Peyer's patch (tissue), 4 donors: ENCODE measurements at regions not wholly inside any gene's neighbourhood (a gene's known extent, or its start where the extent isn't known, plus 50 kb on each side); places are given as distances from the start of the nearest gene placed in this dataset.

Experiments used
- CTCF ChIP-seq, 6 experiments: fragments of 450-650 bp in 4 of 6; fragments of 200-600 bp in 2 of 6; sonication (generic) in 1 of 6; IDR thresholded peaks; one replicate each; pipeline ENCODE4 v1.5.1; 2017 to 2019; ENCODE audit warnings: antibody characterized with exemption in 6 of 6, mild to moderate bottlenecking in 3 of 6, moderate library complexity in 1 of 6
- POLR2A ChIP-seq, 2 donors: fragments of 450-650 bp; IDR thresholded peaks; one replicate each; pipeline ENCODE4 v1.5.1; 2017; ENCODE audit warnings: antibody characterized with exemption in 2 of 2, mild to moderate bottlenecking in 2 of 2, moderate library complexity in 2 of 2

- TF ChIP-seq CTCF (IDR thresholded peaks at IDR 0.05) (no peak), POLR2A (IDR thresholded peaks at IDR 0.05) (no peak)
These were observed 363.5 kb downstream of the MAN2A1 start for GRCh38 chr5:110053205-110053604.
